Right lobe of liver (tissue), 4 donors: ENCODE measurements at regions not wholly inside any gene's neighbourhood (a gene's known extent, or its start where the extent isn't known, plus 50 kb on each side); places are given as distances from the start of the nearest gene placed in this dataset.

Experiments used
- CTCF ChIP-seq, 4 donors: fragments of 200-600 bp in 3 of 4; fragments of 450-650 bp in 1 of 4; IDR thresholded peaks; one replicate each; pipeline versions ENCODE4 v1.5.1 to v1.8.0; 2016 to 2022; ENCODE audit warnings: antibody characterized with exemption in 4 of 4, mild to moderate bottlenecking in 2 of 4
- POLR2A ChIP-seq: fragments of 450-650 bp; IDR thresholded peaks from one replicate; pipeline ENCODE4 v1.6.1; 2017; ENCODE audit warnings: antibody characterized with exemption, mild to moderate bottlenecking
- donor health status: DM: no; HTN: no; CAD: no.
- donor health status: DM: no; HTN: no; CAD: no.
- donor health status: DM: no; HTN: yes; CAD: no.

GRCh38 chr10:3850999-3851937 is 66.3 kb upstream of the KLF6 start:
- TF ChIP-seq CTCF (IDR thresholded peaks at IDR 0.05) = no peak
- no peak for TF ChIP-seq POLR2A
